HFFc6 (cell line): ENCODE measurements at regions not wholly inside any gene's neighbourhood (a gene's known extent, or its start where the extent isn't known, plus 50 kb on each side); places are given as distances from the start of the nearest gene placed in this dataset.

Experiments used
- DNase-seq: peaks from one replicate; pipeline ENCODE4 v3.0.0-alpha.2; 2018
- H3K27ac Mint-ChIP-seq: 2 replicates; pipeline ENCODE4 v1.8.0; 2020; ENCODE audit warnings: mild to moderate bottlenecking, mixed read lengths
- H3K27me3 Mint-ChIP-seq: 2 replicates; pipeline ENCODE4 v1.8.0; 2021; ENCODE audit warnings: mild to moderate bottlenecking, moderate library complexity, mixed read lengths; ENCODE audit not compliant: insufficient read depth
- H3K36me3 Mint-ChIP-seq: 2 replicates; pipeline ENCODE4 v1.8.0; 2021; ENCODE audit warnings: low read depth, mixed read lengths
- H3K4me1 Mint-ChIP-seq: 2 replicates; pipeline ENCODE4 v1.8.0; 2020; ENCODE audit warnings: low read depth, mixed read lengths
- H3K4me3 Mint-ChIP-seq: 2 replicates; pipeline ENCODE4 v1.8.0; 2020; ENCODE audit warnings: mild to moderate bottlenecking, moderate library complexity, mixed read lengths
- H3K9me3 Mint-ChIP-seq: 2 replicates; pipeline ENCODE4 v1.8.0; 2020; ENCODE audit warnings: mild to moderate bottlenecking, mixed read lengths
- CTCF ChIP-seq: fragments of 200-600 bp; sonication (generic); IDR thresholded peaks from 2 replicates; pipeline ENCODE4 v1.5.0; 2021; ENCODE audit warnings: antibody characterized with exemption, mild to moderate bottlenecking

DNA sequence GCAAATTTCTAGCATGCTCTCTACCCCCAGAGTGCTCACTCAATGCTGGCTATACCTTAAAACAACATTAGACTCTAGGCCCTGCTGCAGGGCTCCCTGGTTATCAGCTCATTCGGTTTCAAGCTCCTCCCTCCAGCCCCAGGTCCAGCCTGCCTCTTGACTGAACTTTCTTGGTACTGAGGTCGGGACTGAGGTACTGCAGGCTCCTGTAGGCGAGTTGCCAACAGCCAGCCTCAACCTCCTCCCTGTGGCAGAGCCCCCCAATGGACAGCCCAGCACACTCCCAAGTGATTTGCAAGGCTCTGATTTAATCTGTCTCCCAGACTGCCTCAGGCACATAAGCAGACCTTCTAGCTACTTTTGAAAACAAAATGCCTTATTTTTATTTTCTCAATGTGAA, 73.6 kb upstream of the EIF3M start:
- DNase-seq = no peak
- peaks cover 8% of the 10 kb centered on the region for H3K27me3 Mint-ChIP-seq
- H3K4me3 Mint-ChIP-seq = no peak overlapping the region
- H3K36me3 Mint-ChIP-seq = no peaks in the 10 kb centered on the region
- no peaks in the 10 kb centered on the region for H3K4me1 Mint-ChIP-seq
- H3K9me3 Mint-ChIP-seq = no peaks in the 10 kb centered on the region
- TF ChIP-seq CTCF = no peak
- no peak overlapping the region for H3K27ac Mint-ChIP-seq

DNA sequence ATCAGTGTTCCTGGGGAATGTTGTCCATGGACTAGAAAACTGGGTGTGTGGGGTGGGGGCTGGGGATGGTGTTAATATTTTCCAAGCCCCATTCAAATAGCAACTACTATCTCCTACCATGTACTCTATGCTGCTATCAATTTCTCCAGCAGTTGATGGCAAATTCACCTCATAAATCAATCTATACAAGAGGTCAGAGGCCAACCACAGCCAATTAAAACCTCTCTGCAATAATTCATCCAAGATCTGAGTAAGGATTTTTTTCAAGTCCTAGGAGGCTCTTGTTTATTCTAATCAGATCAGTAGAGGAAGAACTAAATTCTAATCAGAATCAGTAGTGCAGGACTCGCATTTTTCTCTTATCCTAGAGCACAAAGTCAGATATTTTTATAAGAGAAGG, 73.4 kb upstream of the WT1 start:
- H3K4me1 Mint-ChIP-seq = no peaks in the 10 kb centered on the region
- no peak overlapping the region for H3K27ac Mint-ChIP-seq
- no peaks in the 10 kb centered on the region for H3K36me3 Mint-ChIP-seq
- no peaks in the 10 kb centered on the region for H3K9me3 Mint-ChIP-seq
- no peak overlapping the region for H3K4me3 Mint-ChIP-seq
- H3K27me3 Mint-ChIP-seq = peaks cover 8% of the 10 kb centered on the region
- DNase-seq = no peak
- no peak for TF ChIP-seq CTCF

GRCh38 chr11:32500001-32500400, 64.7 kb upstream of the WT1 start:
- no peaks in the 10 kb centered on the region for H3K4me1 Mint-ChIP-seq
- H3K9me3 Mint-ChIP-seq = no peaks in the 10 kb centered on the region
- H3K27me3 Mint-ChIP-seq = peaks cover 9% of the 10 kb centered on the region
- H3K27ac Mint-ChIP-seq = no peak overlapping the region
- no peak overlapping the region for H3K4me3 Mint-ChIP-seq
- DNase-seq = no peak
- no peak for TF ChIP-seq CTCF
- no peaks in the 10 kb centered on the region for H3K36me3 Mint-ChIP-seq

DNA sequence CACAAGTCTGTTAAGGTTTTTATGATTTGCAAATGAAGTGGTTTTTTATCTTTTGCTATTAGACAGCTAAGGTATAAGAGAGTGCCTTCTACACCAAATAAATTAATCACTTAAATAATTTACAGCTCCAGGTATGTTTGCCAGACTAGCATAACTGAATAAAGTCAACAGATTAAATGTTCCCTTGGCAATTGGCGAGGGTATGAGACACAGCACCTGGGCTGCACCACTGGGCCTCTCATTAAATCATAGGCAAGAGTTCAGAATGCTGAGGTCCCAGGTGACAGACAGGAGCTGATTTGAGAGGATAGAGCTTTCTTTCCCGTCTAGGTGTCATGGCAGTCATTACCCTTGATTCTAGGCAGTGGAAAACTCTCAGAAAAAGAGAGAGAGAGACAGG, 62.6 kb upstream of the WT1 start:
- Mint-ChIP-seq H3K4me3 (no peak overlapping the region), H3K27me3 (peaks cover 14% of the 10 kb centered on the region), H3K27ac (no peak overlapping the region), H3K36me3 (no peaks in the 10 kb centered on the region), H3K9me3 (no peaks in the 10 kb centered on the region), H3K4me1 (no peaks in the 10 kb centered on the region)
- no peak for DNase-seq
- TF ChIP-seq CTCF = no peak

DNA sequence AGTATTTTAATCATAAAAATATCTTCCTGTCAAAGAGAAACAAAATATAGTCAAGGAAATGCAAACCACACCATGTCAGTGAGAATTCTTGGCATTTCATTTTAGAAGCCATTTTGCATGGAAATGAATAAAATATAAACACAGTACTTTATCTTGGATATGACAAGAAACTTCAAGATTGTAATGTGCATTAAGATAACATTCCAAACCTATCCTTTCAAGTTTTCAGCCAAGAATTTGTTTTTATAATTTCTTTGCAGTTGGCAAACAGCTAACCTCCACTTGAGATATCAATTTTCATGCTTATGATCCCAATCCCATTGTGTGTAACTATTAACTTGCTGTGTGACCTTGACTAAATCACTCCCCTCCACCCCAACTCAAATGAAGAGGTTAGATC, 59.3 kb upstream of the WT1 start:
- H3K27me3 Mint-ChIP-seq = peaks cover 7% of the 10 kb centered on the region
- no peak overlapping the region for H3K4me3 Mint-ChIP-seq
- no peak for TF ChIP-seq CTCF
- no peaks in the 10 kb centered on the region for H3K36me3 Mint-ChIP-seq
- no peak for DNase-seq
- no peaks in the 10 kb centered on the region for H3K4me1 Mint-ChIP-seq
- no peaks in the 10 kb centered on the region for H3K9me3 Mint-ChIP-seq
- no peak overlapping the region for H3K27ac Mint-ChIP-seq

GRCh38 chr11:32489464-32489863, 54.1 kb upstream of the WT1 start:
- H3K27me3 Mint-ChIP-seq = peaks cover 5% of the 10 kb centered on the region
- no peak overlapping the region for H3K4me3 Mint-ChIP-seq
- no peaks in the 10 kb centered on the region for H3K9me3 Mint-ChIP-seq
- H3K36me3 Mint-ChIP-seq = no peaks in the 10 kb centered on the region
- no peak for DNase-seq
- no peak for TF ChIP-seq CTCF
- no peaks in the 10 kb centered on the region for H3K4me1 Mint-ChIP-seq
- no peak overlapping the region for H3K27ac Mint-ChIP-seq
